ENCODE measurements at regions not wholly inside any gene's neighbourhood (a gene's known extent, or its start where the extent isn't known, plus 50 kb on each side); places are given as distances from the start of the nearest gene placed in this dataset.

DNA sequence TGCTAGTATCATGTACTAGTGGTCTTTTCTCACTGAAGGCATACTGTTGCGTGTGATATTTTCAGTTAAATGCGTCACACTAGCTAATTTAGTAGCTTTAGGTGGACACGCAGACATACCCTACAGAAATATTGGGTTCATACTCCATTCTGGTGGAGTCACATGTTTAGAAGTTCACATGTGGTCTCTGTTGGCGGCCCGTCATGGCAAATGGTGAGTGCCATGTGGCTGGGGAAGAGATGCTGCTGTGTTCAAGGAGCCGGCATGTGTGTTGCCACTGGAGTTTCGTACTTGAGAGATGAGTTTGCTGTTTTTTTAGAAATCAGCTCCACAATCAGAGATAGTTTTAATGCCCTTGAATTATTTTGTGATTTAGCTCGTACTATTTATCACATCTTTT lies 454.6 kb downstream of the PCNX1 start:
- TF ChIP-seq, protein P1, sequence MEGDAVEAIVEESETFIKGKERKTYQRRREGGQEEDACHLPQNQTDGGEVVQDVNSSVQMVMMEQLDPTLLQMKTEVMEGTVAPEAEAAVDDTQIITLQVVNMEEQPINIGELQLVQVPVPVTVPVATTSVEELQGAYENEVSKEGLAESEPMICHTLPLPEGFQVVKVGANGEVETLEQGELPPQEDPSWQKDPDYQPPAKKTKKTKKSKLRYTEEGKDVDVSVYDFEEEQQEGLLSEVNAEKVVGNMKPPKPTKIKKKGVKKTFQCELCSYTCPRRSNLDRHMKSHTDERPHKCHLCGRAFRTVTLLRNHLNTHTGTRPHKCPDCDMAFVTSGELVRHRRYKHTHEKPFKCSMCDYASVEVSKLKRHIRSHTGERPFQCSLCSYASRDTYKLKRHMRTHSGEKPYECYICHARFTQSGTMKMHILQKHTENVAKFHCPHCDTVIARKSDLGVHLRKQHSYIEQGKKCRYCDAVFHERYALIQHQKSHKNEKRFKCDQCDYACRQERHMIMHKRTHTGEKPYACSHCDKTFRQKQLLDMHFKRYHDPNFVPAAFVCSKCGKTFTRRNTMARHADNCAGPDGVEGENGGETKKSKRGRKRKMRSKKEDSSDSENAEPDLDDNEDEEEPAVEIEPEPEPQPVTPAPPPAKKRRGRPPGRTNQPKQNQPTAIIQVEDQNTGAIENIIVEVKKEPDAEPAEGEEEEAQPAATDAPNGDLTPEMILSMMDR (IDR thresholded peaks at IDR 0.05; ENCODE audit: borderline replicate concordance, extremely low read depth, low read length, poor library complexity, severe bottlenecking): no peak
- TF ChIP-seq EZH2 (IDR thresholded peaks at IDR 0.05; ENCODE audit: borderline replicate concordance, low read depth, low read length, severe bottlenecking): no peak

All from DND-41 (cell line).